H1 (cell line): ENCODE measurements at regions not wholly inside any gene's neighbourhood (a gene's known extent, or its start where the extent isn't known, plus 50 kb on each side); places are given as distances from the start of the nearest gene placed in this dataset.

Experiments
- CTCF ChIA-PET: fragments of 300-600 bp; sonication (Branson Sonifier 250); formaldehyde crosslinking; loops from one replicate; lab custom pipeline; 2021; ENCODE audit not compliant: partially characterized antibody; lab: Charles Lee
- POLR2A ChIA-PET: fragments of 300-600 bp; sonication (Branson Sonifier 250); formaldehyde crosslinking; loops from one replicate; lab custom pipeline; 2021; ENCODE audit warnings: inconsistent platforms; ENCODE audit not compliant: partially characterized antibody; lab: Charles Lee
- DNase-seq, 2 experiments: peaks; one replicate each; pipeline versions ENCODE4 v3.0.0 to v3.0.0-alpha.2; 2010 to 2022; ENCODE audit warnings: low spot score in 2 of 2, low read depth in 1 of 2, mixed read lengths in 1 of 2
- FAIRE-seq: peaks from 2 replicates; lab custom pipeline; 2011; peaks lifted over from hg19 to GRCh38; lab: Jason Lieb, UNC
- H2AFZ ChIP-seq: 2 replicates; pipeline ENCODE4 v1.8.1; 2012; ENCODE audit warnings: low read length, inconsistent platforms
- H2AK5ac ChIP-seq: 2 replicates; pipeline ENCODE4 v1.6.1; 2013; ENCODE audit warnings: low read depth, low read length
- H2BK120ac ChIP-seq: replicated peaks from 2 replicates; pipeline ENCODE3; 2013; ENCODE audit warnings: low read depth, low read length, inconsistent platforms
- H2BK12ac ChIP-seq: 2 replicates; pipeline ENCODE4 v1.6.1; 2013; ENCODE audit warnings: low read depth, low read length
- H2BK15ac ChIP-seq: 2 replicates; pipeline ENCODE4 v1.6.1; 2013; ENCODE audit warnings: low read length
- H2BK20ac ChIP-seq: 2 replicates; pipeline ENCODE4 v1.6.1; 2013; ENCODE audit warnings: low read length
- H2BK5ac ChIP-seq: 2 replicates; pipeline ENCODE4 v1.6.1; 2013; ENCODE audit warnings: low read depth, low read length
- H3K14ac ChIP-seq: 2 replicates; pipeline ENCODE4 v1.6.1; 2013; ENCODE audit warnings: inconsistent platforms; ENCODE audit not compliant: insufficient read length
- H3K18ac ChIP-seq: 2 replicates; pipeline ENCODE4 v1.6.1; 2013; ENCODE audit warnings: low read length; ENCODE audit errors: extremely low read depth
- H3K23ac ChIP-seq: 2 replicates; pipeline ENCODE4 v1.6.1; 2013; ENCODE audit warnings: inconsistent platforms; ENCODE audit not compliant: insufficient read length
- H3K23me2 ChIP-seq: 2 replicates; pipeline ENCODE4 v1.6.1; 2013; ENCODE audit warnings: low read depth, low read length
- H3K27ac ChIP-seq: 2 replicates; pipeline ENCODE4 v1.6.1; 2011; ENCODE audit warnings: low read depth, low read length, inconsistent platforms
- H3K27me3 ChIP-seq, 4 experiments: replicated peaks in 1 of 4; 1 replicate in 1 of 4; 2 replicates in 3 of 4; pipeline versions ENCODE4 v1.6.1 to v1.8.1; 2011 to 2013; ENCODE audit warnings: low read length in 3 of 4, mild to moderate bottlenecking in 3 of 4, inconsistent platforms in 2 of 4, mixed read lengths in 2 of 4, moderate library complexity in 1 of 4; ENCODE audit not compliant: control insufficient read depth in 3 of 4, insufficient read depth in 3 of 4; ENCODE audit errors: extremely low read depth in 1 of 4
- H3K36me3 ChIP-seq, 4 experiments: 2 replicates each; pipeline versions ENCODE4 v1.6.1 to v1.8.1; 2011 to 2013; ENCODE audit warnings: mild to moderate bottlenecking in 4 of 4, low read length in 3 of 4, moderate library complexity in 2 of 4, control low read depth in 1 of 4, inconsistent platforms in 1 of 4; ENCODE audit not compliant: insufficient read depth in 4 of 4, control insufficient read depth in 2 of 4
- H3K4ac ChIP-seq: replicated peaks from 2 replicates; pipeline ENCODE3; 2013; ENCODE audit warnings: low read length, low read depth, mixed read lengths, inconsistent platforms; ENCODE audit not compliant: insufficient read length
- H3K4me1 ChIP-seq, 4 experiments: replicated peaks in 1 of 4; 1 replicate in 1 of 4; 2 replicates in 3 of 4; pipeline versions ENCODE4 v1.6.1 to v1.8.1; 2011 to 2013; ENCODE audit warnings: low read length in 3 of 4, inconsistent platforms in 2 of 4, mixed read lengths in 1 of 4; ENCODE audit not compliant: insufficient read depth in 4 of 4, control insufficient read depth in 3 of 4
- H3K4me2 ChIP-seq, 2 experiments: 2 replicates each; pipeline versions ENCODE4 v1.6.1 to v1.8.1; 2011 to 2013; ENCODE audit warnings: low read depth in 2 of 2, low read length in 2 of 2, control low read depth in 1 of 2, inconsistent platforms in 1 of 2, mild to moderate bottlenecking in 1 of 2; ENCODE audit not compliant: insufficient read depth in 1 of 2
- H3K4me3 ChIP-seq, 4 experiments: fragments of 200-600, 300-600 bp in 1 of 4; sonication (generic), shearing (Covaris generic), sonication (Bioruptor Twin) in 1 of 4; 2 replicates each; pipeline versions ENCODE4 v1.5.1 to v1.8.1; 2011 to 2016; ENCODE audit warnings: low read length in 4 of 4, low read depth in 3 of 4, control low read depth in 2 of 4, inconsistent platforms in 2 of 4, mild to moderate bottlenecking in 2 of 4, mixed read lengths in 1 of 4, moderate library complexity in 1 of 4; ENCODE audit not compliant: insufficient read depth in 2 of 4; ENCODE audit errors: extremely low read depth in 1 of 4
- H3K56ac ChIP-seq: replicated peaks from 2 replicates; pipeline ENCODE3; 2013; ENCODE audit warnings: low read depth, mild to moderate bottlenecking, mixed read lengths, low read length, inconsistent platforms; ENCODE audit not compliant: insufficient read length
- H3K79me1 ChIP-seq: 2 replicates; pipeline ENCODE4 v1.6.1; 2013; ENCODE audit warnings: low read depth, low read length, control low read depth
- H3K79me2 ChIP-seq, 2 experiments: 2 replicates each; pipeline versions ENCODE4 v1.6.1 to v1.8.1; 2012 to 2013; ENCODE audit warnings: low read length in 2 of 2, mild to moderate bottlenecking in 2 of 2, inconsistent platforms in 1 of 2; ENCODE audit not compliant: insufficient read depth in 2 of 2, control insufficient read depth in 1 of 2
- H3K9ac ChIP-seq, 4 experiments: replicated peaks in 1 of 4; 1 replicate in 1 of 4; 2 replicates in 3 of 4; pipeline versions ENCODE4 v1.6.1 to v1.8.1; 2011 to 2013; ENCODE audit warnings: low read depth in 3 of 4, low read length in 3 of 4, control low read depth in 2 of 4, mild to moderate bottlenecking in 2 of 4, moderate library complexity in 2 of 4, inconsistent platforms in 1 of 4; ENCODE audit errors: extremely low read depth in 1 of 4
- H3K9me3 ChIP-seq, 2 experiments: 2 replicates each; pipeline versions ENCODE4 v1.6.1 to v1.8.1; 2012 to 2013; ENCODE audit warnings: mild to moderate bottlenecking in 2 of 2, moderate library complexity in 2 of 2, control low read depth in 1 of 2, inconsistent platforms in 1 of 2, low read depth in 1 of 2, low read length in 1 of 2, mixed read lengths in 1 of 2; ENCODE audit not compliant: insufficient read depth in 2 of 2
- H4K20me1 ChIP-seq, 2 experiments: replicated peaks in 1 of 2; 2 replicates each; pipeline versions ENCODE3 to v1.8.1; 2011 to 2013; ENCODE audit warnings: inconsistent platforms in 2 of 2, low read length in 2 of 2, mild to moderate bottlenecking in 1 of 2; ENCODE audit not compliant: insufficient read depth in 2 of 2, control insufficient read depth in 1 of 2
- H4K5ac ChIP-seq: 2 replicates; pipeline ENCODE4 v1.6.1; 2013; ENCODE audit warnings: low read length, low read depth, mixed read lengths, inconsistent platforms; ENCODE audit not compliant: insufficient read length
- H4K8ac ChIP-seq: 2 replicates; pipeline ENCODE4 v1.8.0; 2013; ENCODE audit warnings: mild to moderate bottlenecking, moderate library complexity, low read length, inconsistent platforms; ENCODE audit not compliant: insufficient read depth; ENCODE audit errors: extremely low read depth
- H4K91ac ChIP-seq: replicated peaks from 2 replicates; pipeline ENCODE3; 2013; ENCODE audit warnings: low read length, mixed read lengths, inconsistent platforms; ENCODE audit not compliant: insufficient read length
- ATF3 ChIP-seq: IDR thresholded peaks from 2 replicates; pipeline ENCODE4 v1.6.1; 2011; ENCODE audit warnings: low read depth, mild to moderate bottlenecking, low read length; ENCODE audit not compliant: insufficient read depth
- CHD2 ChIP-seq: IDR thresholded peaks from 2 replicates; pipeline ENCODE4 v1.6.1; 2012; ENCODE audit warnings: low read length, improper control_type of control experiment
- EGR1 ChIP-seq: IDR thresholded peaks from 2 replicates; pipeline ENCODE4 v1.6.1; 2011; ENCODE audit warnings: low read depth, low read length, borderline replicate concordance
- GABPA ChIP-seq: IDR thresholded peaks from 2 replicates; pipeline ENCODE4 v1.6.1; 2011; ENCODE audit warnings: mild to moderate bottlenecking, low read length, moderate library complexity, borderline replicate concordance; ENCODE audit not compliant: insufficient read depth
- HDAC2 ChIP-seq, 2 experiments: fragments of 300-600 bp in 1 of 2; sonication (generic) in 1 of 2; IDR thresholded peaks; 2 replicates each; pipeline ENCODE4 v1.6.1; 2011 to 2012; ENCODE audit warnings: low read depth in 2 of 2, low read length in 2 of 2, mild to moderate bottlenecking in 2 of 2, moderate library complexity in 2 of 2, borderline replicate concordance in 1 of 2, inconsistent platforms in 1 of 2
- HDAC6 ChIP-seq: IDR thresholded peaks from one replicate; pipeline ENCODE4 v1.7.1; 2012; ENCODE audit warnings: low read depth, mild to moderate bottlenecking, inconsistent platforms, low read length, moderate library complexity
- JUN ChIP-seq: IDR thresholded peaks from 2 replicates; pipeline ENCODE4 v1.6.1; 2011; ENCODE audit warnings: low read depth, mild to moderate bottlenecking, improper control_type of control experiment, low read length
- RBBP5 ChIP-seq: IDR thresholded peaks from 2 replicates; pipeline ENCODE4 v1.7.1; 2012; ENCODE audit warnings: low read depth, mild to moderate bottlenecking, inconsistent platforms, low read length, moderate library complexity, borderline replicate concordance
- SIN3A ChIP-seq, 2 experiments: IDR thresholded peaks in 1 of 2; conservative IDR thresholded peaks in 1 of 2; 2 replicates each; pipeline ENCODE4 v1.6.1; 2011 to 2012; ENCODE audit warnings: low read length in 2 of 2, improper control_type of control experiment in 1 of 2, low read depth in 1 of 2, mild to moderate bottlenecking in 1 of 2
- SIRT6 ChIP-seq: IDR thresholded peaks from one replicate; pipeline ENCODE4 v1.7.1; 2012; ENCODE audit warnings: low read length, inconsistent platforms
- SIX5 ChIP-seq: IDR thresholded peaks from 2 replicates; pipeline ENCODE4 v1.6.1; 2011; ENCODE audit warnings: mild to moderate bottlenecking, low read depth, low read length
- SP1 ChIP-seq: IDR thresholded peaks from 2 replicates; pipeline ENCODE4 v1.6.1; 2011; ENCODE audit warnings: low read depth, low read length
- SP2 ChIP-seq: IDR thresholded peaks from 2 replicates; pipeline ENCODE4 v1.6.1; 2012; ENCODE audit warnings: mild to moderate bottlenecking, low read length, inconsistent platforms
- SP4 ChIP-seq: IDR thresholded peaks from 2 replicates; pipeline ENCODE4 v1.6.1; 2012; ENCODE audit warnings: low read length, inconsistent platforms
- TBP ChIP-seq: IDR thresholded peaks from 2 replicates; pipeline ENCODE4 v1.6.1; 2011; ENCODE audit warnings: low read depth, low read length, improper control_type of control experiment
- TCF12 ChIP-seq: IDR thresholded peaks from 2 replicates; pipeline ENCODE4 v1.6.1; 2011; ENCODE audit warnings: low read depth, mild to moderate bottlenecking, low read length
- WGBS, 2 experiments: shearing (Covaris generic) in 1 of 2; methylation state at CpG; one replicate each; pipeline versions ENCODE4 v1.1.6 to v1.1.7; 2013 to 2015; ENCODE audit warnings: low lambda C conversion rate in 2 of 2, mixed read lengths in 2 of 2, inconsistent platforms in 1 of 2, low coverage in 1 of 2, missing lambda C conversion rate in 1 of 2; ENCODE audit not compliant: insufficient replicate concordance in 2 of 2, insufficient coverage in 1 of 2, insufficient read length in 1 of 2; ENCODE audit errors: extremely low coverage in 1 of 2, missing lambda C conversion rate in 1 of 2; 5-methylcytosine and 5-hydroxymethylcytosine counted together

- ChIA-PET POLR2A (no interaction called here), CTCF (interaction anchor here (1.3 to 2.1 kb wide), 2 partner anchors 17 to 123 kb away, joined by 3 to 12 read pairs; no protein-coding TSS in a partner anchor)
- Histone ChIP-seq H3K27me3 (no peaks in the 10 kb centered on the region), H2AK5ac (no peak overlapping the region), H4K5ac (no peak overlapping the region), H3K36me3 (no peaks in the 10 kb centered on the region), H3K4me3 (no peak overlapping the region), H4K91ac (no peak overlapping the region), H2BK20ac (no peak overlapping the region), H2BK120ac (no peak overlapping the region), H2BK12ac (no peak overlapping the region), H3K4me1 (no peaks in the 10 kb centered on the region), H3K23ac (no peak overlapping the region), H3K4me2 (no peak overlapping the region), H3K79me1 (no peaks in the 10 kb centered on the region), H4K8ac (no peak overlapping the region), H4K20me1 (no peaks in the 10 kb centered on the region), H3K14ac (no peak overlapping the region), H3K79me2 (no peaks in the 10 kb centered on the region), H3K27ac (no peak overlapping the region), H2BK15ac (no peak overlapping the region), H2AFZ (no peak overlapping the region), H3K18ac (no peak overlapping the region), H3K23me2 (no peaks in the 10 kb centered on the region), H2BK5ac (no peak overlapping the region), H3K9ac (no peak overlapping the region), H3K56ac (no peak overlapping the region), H3K9me3 (peaks cover 18 to 22% of the 10 kb centered on the region in 2 experiments), H3K4ac (no peak overlapping the region)
- DNase-seq (no peak), FAIRE-seq (no peak)
- WGBS, 2 experiments: 87% methylated on average over 6 of the region's 7 CpGs; no CpG with 5 or more reads in 1 of the 2 experiments
- no peak for TF ChIP-seq JUN
- no peak for TF ChIP-seq SIRT6
- TF ChIP-seq SIN3A (conservative IDR thresholded peaks at IDR 0.05 in 1 of 2, IDR thresholded peaks at IDR 0.05 in 1 of 2; ENCODE audit: low read depth in 1 of 2, low read length in 2 of 2): no peak
- no peak for TF ChIP-seq GABPA
- no peak for TF ChIP-seq EGR1
- no peak for TF ChIP-seq SIX5
- no peak for TF ChIP-seq TCF12
- TF ChIP-seq SP2: no peak
- TF ChIP-seq RBBP5: no peak
- no peak for TF ChIP-seq HDAC6
- TF ChIP-seq ATF3: no peak
- TF ChIP-seq SP1: no peak
- no peak for TF ChIP-seq SP4
- no peak for TF ChIP-seq HDAC2 (IDR thresholded peaks at IDR 0.05; ENCODE audit: borderline replicate concordance in 1 of 2, low read depth in 2 of 2, low read length in 2 of 2)
- TF ChIP-seq TBP: no peak
- TF ChIP-seq CHD2: no peak
Measured at GRCh38 chr10:63994371-63994770, 473.2 kb downstream of the REEP3 start.
